Kidney (tissue), 13 donors: ENCODE measurements at regions not wholly inside any gene's neighbourhood (a gene's known extent, or its start where the extent isn't known, plus 50 kb on each side); places are given as distances from the start of the nearest gene placed in this dataset.

ENCODE experiments used
- DNase-seq, 5 donors: peaks; one replicate each; pipeline ENCODE4 v3.0.0-alpha.2; 2013 to 2020
- FAIRE-seq: peaks from 2 replicates; lab custom pipeline; 2012; peaks lifted over from hg19 to GRCh38; lab: Jason Lieb, UNC
- H3K27ac ChIP-seq, 2 donors: one replicate each; pipeline ENCODE4 v1.7.0; 2013; ENCODE audit warnings: low read depth in 2 of 2, low read length in 2 of 2, inconsistent platforms in 1 of 2
- H3K27me3 ChIP-seq: one replicate; pipeline ENCODE4 v1.7.1; 2013; ENCODE audit warnings: low read length, inconsistent platforms; ENCODE audit not compliant: control insufficient read depth, insufficient read depth
- H3K36me3 ChIP-seq, 3 donors: one replicate each; pipeline versions ENCODE4 v1.7.0 to v1.7.1; 2013; ENCODE audit warnings: low read length in 3 of 3, control low read depth in 1 of 3, inconsistent platforms in 1 of 3; ENCODE audit not compliant: insufficient read depth in 3 of 3, control insufficient read depth in 2 of 3
- H3K4me1 ChIP-seq, 3 donors: one replicate each; pipeline versions ENCODE4 v1.7.0 to v1.7.1; 2013; ENCODE audit warnings: low read length in 3 of 3, inconsistent platforms in 1 of 3, low read depth in 1 of 3; ENCODE audit not compliant: control insufficient read depth in 2 of 3, insufficient read depth in 2 of 3
- H3K4me3 ChIP-seq, 3 donors: one replicate each; pipeline versions ENCODE4 v1.7.0 to v1.8.1; 2013; ENCODE audit warnings: low read length in 3 of 3, control low read depth in 1 of 3, inconsistent platforms in 1 of 3
- H3K9ac ChIP-seq, 3 donors: one replicate each; pipeline versions ENCODE4 v1.7.0 to v1.7.1; 2013; ENCODE audit warnings: low read length in 3 of 3, control low read depth in 1 of 3, inconsistent platforms in 1 of 3
- H3K9me3 ChIP-seq, 3 donors: one replicate each; pipeline versions ENCODE4 v1.7.0 to v1.7.1; 2013; ENCODE audit warnings: low read length in 3 of 3, control low read depth in 1 of 3, inconsistent platforms in 1 of 3; ENCODE audit not compliant: control insufficient read depth in 2 of 3, insufficient read depth in 1 of 3
- intact Hi-C: fragments of 100-400 bp; cut with DNase I; formaldehyde crosslinking; loops from one replicate; pipeline ENCODE4 v1.11.1; 2022
- TF ChIP-seq, protein P1 (sequence below): IDR thresholded peaks from 3 replicates; pipeline ENCODE4 v1.5.1; 2012; ENCODE audit warnings: mild to moderate bottlenecking, moderate library complexity, borderline replicate concordance; ENCODE audit not compliant: insufficient read depth; ENCODE audit errors: extremely low read depth
- donor health status: control.
- donor health status: control.
- donor health status: control.
- donor health status: control.
- donor health status: control.
- donor health status: DM: yes; HTN: yes; CAD: no.
- donor health status: Normal renal cell carcinoma (clear cell type).

DNA sequence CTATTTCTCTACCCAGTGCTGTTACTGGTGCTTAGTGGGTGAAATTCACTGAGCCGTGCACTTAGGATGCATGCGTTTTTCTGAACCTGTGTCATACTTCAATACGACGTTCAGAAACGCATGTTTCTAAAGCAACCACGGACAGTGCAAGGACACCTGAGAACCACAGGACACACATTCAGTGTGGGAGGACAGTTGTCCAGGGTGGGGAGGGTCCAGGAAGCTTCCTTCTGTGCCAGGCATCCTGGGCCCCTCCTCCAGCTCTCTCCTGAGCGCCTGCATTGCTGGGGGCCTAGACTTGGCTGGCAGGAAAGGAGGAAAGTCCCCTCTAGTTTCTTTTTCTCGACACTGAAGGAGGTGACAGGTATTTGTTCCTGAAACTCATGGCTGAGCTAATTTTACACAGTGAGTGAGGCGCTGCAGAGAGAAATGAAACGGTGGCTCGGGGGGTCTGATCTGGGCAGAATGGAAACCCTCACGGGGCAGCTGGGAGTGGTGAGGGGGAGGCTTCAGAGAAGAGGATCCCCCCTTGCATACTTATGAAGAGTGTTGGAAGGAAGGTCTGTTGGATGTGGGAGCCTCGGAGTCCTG is 89.9 kb downstream of the IRF8 start:
- intact Hi-C loops, result loop anchor here (5.0 kb wide), 1 partner anchor 167 kb away; no protein-coding TSS in a partner anchor
- peaks cover 0 to 5% (median 0%) of the 10 kb centered on the region in 3 donors for H3K4me1 ChIP-seq
- FAIRE-seq (no peak), DNase-seq (peak in 3 of 5 donors; percentile 22 to 38 (median 32))
- no peak overlapping the region for H3K27ac ChIP-seq
- no peaks in the 10 kb centered on the region for H3K36me3 ChIP-seq
- H3K9ac ChIP-seq, result no peak overlapping the region
- no peaks in the 10 kb centered on the region for H3K9me3 ChIP-seq
- no peak overlapping the region for H3K4me3 ChIP-seq
- TF ChIP-seq, protein P1, sequence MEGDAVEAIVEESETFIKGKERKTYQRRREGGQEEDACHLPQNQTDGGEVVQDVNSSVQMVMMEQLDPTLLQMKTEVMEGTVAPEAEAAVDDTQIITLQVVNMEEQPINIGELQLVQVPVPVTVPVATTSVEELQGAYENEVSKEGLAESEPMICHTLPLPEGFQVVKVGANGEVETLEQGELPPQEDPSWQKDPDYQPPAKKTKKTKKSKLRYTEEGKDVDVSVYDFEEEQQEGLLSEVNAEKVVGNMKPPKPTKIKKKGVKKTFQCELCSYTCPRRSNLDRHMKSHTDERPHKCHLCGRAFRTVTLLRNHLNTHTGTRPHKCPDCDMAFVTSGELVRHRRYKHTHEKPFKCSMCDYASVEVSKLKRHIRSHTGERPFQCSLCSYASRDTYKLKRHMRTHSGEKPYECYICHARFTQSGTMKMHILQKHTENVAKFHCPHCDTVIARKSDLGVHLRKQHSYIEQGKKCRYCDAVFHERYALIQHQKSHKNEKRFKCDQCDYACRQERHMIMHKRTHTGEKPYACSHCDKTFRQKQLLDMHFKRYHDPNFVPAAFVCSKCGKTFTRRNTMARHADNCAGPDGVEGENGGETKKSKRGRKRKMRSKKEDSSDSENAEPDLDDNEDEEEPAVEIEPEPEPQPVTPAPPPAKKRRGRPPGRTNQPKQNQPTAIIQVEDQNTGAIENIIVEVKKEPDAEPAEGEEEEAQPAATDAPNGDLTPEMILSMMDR, result no peak
- no peaks in the 10 kb centered on the region for H3K27me3 ChIP-seq

DNA sequence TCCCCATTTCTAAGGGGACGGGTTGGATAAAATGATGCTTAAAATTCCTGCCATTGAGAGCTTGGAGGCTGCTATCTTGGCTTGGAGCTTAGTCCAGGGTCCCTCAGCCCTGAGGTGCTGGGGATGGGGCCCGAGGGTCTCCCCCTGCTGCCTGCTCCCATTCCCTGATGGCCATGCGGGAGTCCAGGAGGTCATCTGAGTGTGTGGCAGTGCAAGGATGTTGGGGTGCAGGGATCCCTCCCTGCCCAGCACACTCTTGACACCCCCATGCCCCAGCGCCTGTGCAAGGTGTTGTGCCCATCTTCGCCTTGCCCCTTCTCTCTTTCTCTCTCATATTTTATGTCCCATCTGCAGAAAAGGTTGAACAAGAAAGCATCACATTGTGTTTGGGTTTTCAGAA is 90.4 kb downstream of the IRF8 start:
- intact Hi-C loops, result loop anchor here (5.0 kb wide), 1 partner anchor 167 kb away; no protein-coding TSS in a partner anchor
- TF ChIP-seq, protein P1, result no peak
- no peaks in the 10 kb centered on the region for H3K36me3 ChIP-seq
- DNase-seq, result peak in 1 of 5 donors; percentile 34
- no peak overlapping the region for H3K4me3 ChIP-seq
- no peaks in the 10 kb centered on the region for H3K27me3 ChIP-seq
- no peak overlapping the region for H3K27ac ChIP-seq
- H3K9me3 ChIP-seq, result no peaks in the 10 kb centered on the region
- no peak overlapping the region for H3K9ac ChIP-seq
- H3K4me1 ChIP-seq, result peaks cover 0 to 5% (median 0%) of the 10 kb centered on the region in 3 donors
- FAIRE-seq, result no peak

DNA sequence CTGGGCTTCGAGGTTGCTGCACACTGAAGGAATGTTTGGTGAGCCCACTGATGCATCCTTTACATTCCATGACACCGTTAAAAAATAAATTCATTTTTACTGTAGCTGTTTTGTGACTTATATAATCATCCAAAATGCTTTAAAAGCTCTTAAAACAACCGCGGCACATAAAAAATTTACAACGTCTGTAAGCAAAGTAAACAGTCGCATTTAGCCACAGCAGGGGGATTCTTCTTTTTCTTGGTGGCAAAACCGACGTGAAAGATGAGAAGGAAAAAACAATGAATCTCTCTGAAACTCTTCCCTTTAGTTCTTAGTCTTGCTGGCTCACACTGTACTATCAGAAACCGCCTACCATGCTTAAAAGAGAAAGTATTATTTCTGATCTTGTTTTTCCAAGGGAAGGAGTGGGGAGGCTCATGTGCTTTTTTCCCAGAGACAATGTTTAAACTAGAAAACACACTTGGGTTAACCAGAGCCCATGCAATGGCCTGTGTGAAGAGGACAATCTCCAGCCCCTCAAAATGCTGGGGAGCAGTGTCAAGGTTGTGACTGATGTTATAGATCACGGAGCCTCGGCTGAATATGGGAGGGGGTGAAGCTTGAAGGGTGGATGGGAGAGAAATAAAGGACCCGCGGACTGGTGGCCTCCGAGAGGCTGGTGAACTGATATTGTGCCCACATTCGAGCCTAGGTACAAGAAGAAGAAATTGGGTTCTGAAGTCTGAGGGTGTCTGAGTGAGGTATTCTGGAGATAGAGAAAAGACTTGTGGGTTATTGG is 91.1 kb downstream of the IRF8 start:
- Histone ChIP-seq H3K9me3 (no peaks in the 10 kb centered on the region), H3K9ac (no peak overlapping the region), H3K27ac (no peak overlapping the region), H3K36me3 (no peaks in the 10 kb centered on the region), H3K4me3 (no peak overlapping the region), H3K4me1 (peaks cover 0 to 9% (median 6%) of the 10 kb centered on the region in 3 donors), H3K27me3 (no peaks in the 10 kb centered on the region)
- FAIRE-seq (no peak), DNase-seq (peak in 3 of 5 donors; percentile 12 to 32 (median 24))
- intact Hi-C loops, result loop anchor here (5.0 kb wide), 1 partner anchor 168 kb away; no protein-coding TSS in a partner anchor
- TF ChIP-seq, protein P1, result no peak
